Retinal pigment epithelial cell (primary cell): ENCODE measurements at regions not wholly inside any gene's neighbourhood (a gene's known extent, or its start where the extent isn't known, plus 50 kb on each side); places are given as distances from the start of the nearest gene placed in this dataset.
"Not testable (repeated sequence)": the region's sequence is repeated elsewhere in the genome, so short reads cannot be mapped to it uniquely, and the experiment has no call there.

ENCODE experiments used
- DNase-seq: peaks from one replicate; pipeline ENCODE4 v3.0.0-alpha.2; 2010; ENCODE audit warnings: low read depth
- H3K4me3 ChIP-seq: 2 replicates; pipeline ENCODE4 v1.5.1; 2011; ENCODE audit warnings: mild to moderate bottlenecking, low read length, control low read depth, moderate library complexity
- CTCF ChIP-seq: conservative IDR thresholded peaks from 2 replicates; pipeline ENCODE4 v1.5.1; 2011; ENCODE audit warnings: low read depth, low read length, control low read depth, inconsistent platforms

- no peak overlapping the region for H3K4me3 ChIP-seq
- no peak for DNase-seq
- no peak for TF ChIP-seq CTCF
Observed at GRCh38 chr7:25686493-25686892, 458.2 kb upstream of the NPVF start.

GRCh38 chr7:25694211-25694610 lies 457.8 kb upstream of the NFE2L3 start:
- TF ChIP-seq CTCF, result no peak
- H3K4me3 ChIP-seq, result no peak overlapping the region
- DNase-seq, result no peak

GRCh38 chr7:25694699-25695098 lies 457.3 kb upstream of the NFE2L3 start:
- H3K4me3 ChIP-seq, result no peak overlapping the region
- DNase-seq, result no peak
- no peak for TF ChIP-seq CTCF

GRCh38 chr7:25696571-25696970 lies 455.4 kb upstream of the NFE2L3 start:
- no peak for DNase-seq
- TF ChIP-seq CTCF, result no peak
- no peak overlapping the region for H3K4me3 ChIP-seq

- H3K4me3 ChIP-seq, result no peak overlapping the region
- no peak for TF ChIP-seq CTCF
- DNase-seq, result no peak
Observed at GRCh38 chr7:25698451-25699113, 453.4 kb upstream of the NFE2L3 start.

- H3K4me3 ChIP-seq, DNase-seq: not testable (repeated sequence)
Observed at GRCh38 chr7:25700141-25700540, 451.9 kb upstream of the NFE2L3 start.

GRCh38 chr7:25704413-25704812 lies 447.6 kb upstream of the NFE2L3 start:
- DNase-seq, result no peak
- H3K4me3 ChIP-seq, result no peak overlapping the region
- no peak for TF ChIP-seq CTCF
